WTC11 (cell line): ENCODE measurements at regions not wholly inside any gene's neighbourhood (a gene's known extent, or its start where the extent isn't known, plus 50 kb on each side); places are given as distances from the start of the nearest gene placed in this dataset.

Experiments
- CREB1 ChIP-seq: sonication (generic); formaldehyde crosslinking; IDR thresholded peaks from 2 replicates; pipeline ENCODE4 v1.8.0; 2023; ENCODE audit warnings: mild to moderate bottlenecking, missing genetic modification reagents
- ESRRA ChIP-seq: sonication (generic); formaldehyde crosslinking; IDR thresholded peaks from 2 replicates; pipeline ENCODE4 v1.8.1; 2022; ENCODE audit warnings: mild to moderate bottlenecking, missing genetic modification reagents, borderline replicate concordance
- ETV6 ChIP-seq: sonication (generic); formaldehyde crosslinking; IDR thresholded peaks from 2 replicates; pipeline ENCODE4 v1.8.1; 2022; ENCODE audit warnings: mild to moderate bottlenecking, missing genetic modification reagents
- JUN ChIP-seq: sonication (generic); formaldehyde crosslinking; IDR thresholded peaks from 2 replicates; pipeline ENCODE4 v1.8.0; 2023; ENCODE audit warnings: mild to moderate bottlenecking, missing genetic modification reagents
- MAX ChIP-seq: sonication (generic); formaldehyde crosslinking; IDR thresholded peaks from 2 replicates; pipeline ENCODE4 v1.8.0; 2022; ENCODE audit warnings: mild to moderate bottlenecking, missing genetic modification reagents
- NR1H2 ChIP-seq: sonication (generic); formaldehyde crosslinking; IDR thresholded peaks from 2 replicates; pipeline ENCODE4 v1.9.0; 2021; ENCODE audit warnings: mild to moderate bottlenecking, moderate library complexity, missing genetic modification reagents
- PRDM15 ChIP-seq: sonication (generic); formaldehyde crosslinking; IDR thresholded peaks from 2 replicates; pipeline ENCODE4 v1.8.0; 2022; ENCODE audit warnings: missing genetic modification reagents
- ZNF416 ChIP-seq: fragments of 250-450 bp; sonication (Bioruptor Pico); IDR thresholded peaks from 2 replicates; pipeline ENCODE4 v1.9.0; 2021; ENCODE audit warnings: mild to moderate bottlenecking, inconsistent platforms
- ZNF671 ChIP-seq: fragments of 250-450 bp; sonication (Bioruptor Pico); IDR thresholded peaks from 2 replicates; pipeline ENCODE4 v1.8.0; 2021; ENCODE audit warnings: mild to moderate bottlenecking
- TF ChIP-seq, protein P1 (sequence below): fragments of 200-600 bp; IDR thresholded peaks from 2 replicates; pipeline ENCODE4 v1.8.0; 2022; ENCODE audit warnings: antibody characterized with exemption
- TF ChIP-seq, protein P2 (sequence below): sonication (generic); formaldehyde crosslinking; IDR thresholded peaks from 2 replicates; pipeline ENCODE4 v1.8.1; 2023; ENCODE audit warnings: mild to moderate bottlenecking, missing genetic modification reagents, borderline replicate concordance

GRCh38 chr9:85451680-85452079 is 290.1 kb downstream of the AGTPBP1 start:
- TF ChIP-seq, protein P1, sequence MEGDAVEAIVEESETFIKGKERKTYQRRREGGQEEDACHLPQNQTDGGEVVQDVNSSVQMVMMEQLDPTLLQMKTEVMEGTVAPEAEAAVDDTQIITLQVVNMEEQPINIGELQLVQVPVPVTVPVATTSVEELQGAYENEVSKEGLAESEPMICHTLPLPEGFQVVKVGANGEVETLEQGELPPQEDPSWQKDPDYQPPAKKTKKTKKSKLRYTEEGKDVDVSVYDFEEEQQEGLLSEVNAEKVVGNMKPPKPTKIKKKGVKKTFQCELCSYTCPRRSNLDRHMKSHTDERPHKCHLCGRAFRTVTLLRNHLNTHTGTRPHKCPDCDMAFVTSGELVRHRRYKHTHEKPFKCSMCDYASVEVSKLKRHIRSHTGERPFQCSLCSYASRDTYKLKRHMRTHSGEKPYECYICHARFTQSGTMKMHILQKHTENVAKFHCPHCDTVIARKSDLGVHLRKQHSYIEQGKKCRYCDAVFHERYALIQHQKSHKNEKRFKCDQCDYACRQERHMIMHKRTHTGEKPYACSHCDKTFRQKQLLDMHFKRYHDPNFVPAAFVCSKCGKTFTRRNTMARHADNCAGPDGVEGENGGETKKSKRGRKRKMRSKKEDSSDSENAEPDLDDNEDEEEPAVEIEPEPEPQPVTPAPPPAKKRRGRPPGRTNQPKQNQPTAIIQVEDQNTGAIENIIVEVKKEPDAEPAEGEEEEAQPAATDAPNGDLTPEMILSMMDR = no peak
- TF ChIP-seq ZNF671 (CRISPR knock-in tag) (no peak), MAX (CRISPR knock-in tag) (no peak), ZNF416 (CRISPR knock-in tag) (no peak), ESRRA (CRISPR knock-in tag) (no peak), PRDM15 (CRISPR knock-in tag) (no peak), CREB1 (CRISPR knock-in tag) (no peak), JUN (CRISPR knock-in tag) (no peak), ETV6 (CRISPR knock-in tag) (no peak), NR1H2 (CRISPR knock-in tag) (no peak)
- TF ChIP-seq, protein P2, sequence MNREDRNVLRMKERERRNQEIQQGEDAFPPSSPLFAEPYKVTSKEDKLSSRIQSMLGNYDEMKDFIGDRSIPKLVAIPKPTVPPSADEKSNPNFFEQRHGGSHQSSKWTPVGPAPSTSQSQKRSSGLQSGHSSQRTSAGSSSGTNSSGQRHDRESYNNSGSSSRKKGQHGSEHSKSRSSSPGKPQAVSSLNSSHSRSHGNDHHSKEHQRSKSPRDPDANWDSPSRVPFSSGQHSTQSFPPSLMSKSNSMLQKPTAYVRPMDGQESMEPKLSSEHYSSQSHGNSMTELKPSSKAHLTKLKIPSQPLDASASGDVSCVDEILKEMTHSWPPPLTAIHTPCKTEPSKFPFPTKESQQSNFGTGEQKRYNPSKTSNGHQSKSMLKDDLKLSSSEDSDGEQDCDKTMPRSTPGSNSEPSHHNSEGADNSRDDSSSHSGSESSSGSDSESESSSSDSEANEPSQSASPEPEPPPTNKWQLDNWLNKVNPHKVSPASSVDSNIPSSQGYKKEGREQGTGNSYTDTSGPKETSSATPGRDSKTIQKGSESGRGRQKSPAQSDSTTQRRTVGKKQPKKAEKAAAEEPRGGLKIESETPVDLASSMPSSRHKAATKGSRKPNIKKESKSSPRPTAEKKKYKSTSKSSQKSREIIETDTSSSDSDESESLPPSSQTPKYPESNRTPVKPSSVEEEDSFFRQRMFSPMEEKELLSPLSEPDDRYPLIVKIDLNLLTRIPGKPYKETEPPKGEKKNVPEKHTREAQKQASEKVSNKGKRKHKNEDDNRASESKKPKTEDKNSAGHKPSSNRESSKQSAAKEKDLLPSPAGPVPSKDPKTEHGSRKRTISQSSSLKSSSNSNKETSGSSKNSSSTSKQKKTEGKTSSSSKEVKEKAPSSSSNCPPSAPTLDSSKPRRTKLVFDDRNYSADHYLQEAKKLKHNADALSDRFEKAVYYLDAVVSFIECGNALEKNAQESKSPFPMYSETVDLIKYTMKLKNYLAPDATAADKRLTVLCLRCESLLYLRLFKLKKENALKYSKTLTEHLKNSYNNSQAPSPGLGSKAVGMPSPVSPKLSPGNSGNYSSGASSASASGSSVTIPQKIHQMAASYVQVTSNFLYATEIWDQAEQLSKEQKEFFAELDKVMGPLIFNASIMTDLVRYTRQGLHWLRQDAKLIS (CRISPR knock-in tag) = no peak
